ENCODE measurements at regions not wholly inside any gene's neighbourhood (a gene's known extent, or its start where the extent isn't known, plus 50 kb on each side); places are given as distances from the start of the nearest gene placed in this dataset.

GRCh38 chr16:9523994-9524393 is 432.6 kb downstream of the HAPSTR1 start:
- DNase-seq (ENCODE audit: low read depth), result no peak

- no peak for DNase-seq (ENCODE audit: low read depth)
Measured at GRCh38 chr16:9525037-9525436, 433.6 kb downstream of the HAPSTR1 start.

GRCh38 chr16:9526791-9527190 is 435.3 kb downstream of the HAPSTR1 start:
- DNase-seq (ENCODE audit: low read depth), result no peak

GRCh38 chr16:9527976-9528375 is 436.5 kb downstream of the HAPSTR1 start:
- DNase-seq (ENCODE audit: low read depth), result no peak

GRCh38 chr16:9528511-9529079 is 437.2 kb downstream of the HAPSTR1 start:
- DNase-seq (ENCODE audit: low read depth), result no peak

- DNase-seq (ENCODE audit: low read depth), result no peak
Measured at GRCh38 chr16:9533042-9533441, 441.6 kb downstream of the HAPSTR1 start.

- DNase-seq (ENCODE audit: low read depth), result no peak
Measured at GRCh38 chr16:9534759-9535158, 443.3 kb downstream of the HAPSTR1 start.

- no peak for DNase-seq (ENCODE audit: low read depth)
Measured at GRCh38 chr16:9536905-9537304, 445.5 kb downstream of the HAPSTR1 start.

- no peak for DNase-seq (ENCODE audit: low read depth)
Measured at GRCh38 chr16:9539346-9539745, 447.9 kb downstream of the HAPSTR1 start.

GRCh38 chr16:9541723-9542122 is 450.3 kb downstream of the HAPSTR1 start:
- no peak for DNase-seq (ENCODE audit: low read depth)

GRCh38 chr16:9542165-9542755 is 450.8 kb downstream of the HAPSTR1 start:
- no peak for DNase-seq (ENCODE audit: low read depth)

GRCh38 chr16:9545522-9546437 is 454.3 kb downstream of the HAPSTR1 start:
- DNase-seq (ENCODE audit: low read depth), result no peak

- DNase-seq (ENCODE audit: low read depth), result no peak
Measured at GRCh38 chr16:9546438-9546786, 455.0 kb downstream of the HAPSTR1 start.

GRCh38 chr16:9549487-9549886 is 458.0 kb downstream of the HAPSTR1 start:
- no peak for DNase-seq (ENCODE audit: low read depth)

- no peak for DNase-seq (ENCODE audit: low read depth)
Measured at GRCh38 chr16:9555051-9555450, 463.6 kb downstream of the HAPSTR1 start.

GRCh38 chr16:9556949-9557665 is 465.7 kb downstream of the HAPSTR1 start:
- no peak for DNase-seq (ENCODE audit: low read depth)

- no peak for DNase-seq (ENCODE audit: low read depth)
Measured at GRCh38 chr16:9557713-9558112, 466.3 kb downstream of the HAPSTR1 start.

- DNase-seq (ENCODE audit: low read depth), result no peak
Measured at GRCh38 chr16:9566099-9566498, 474.7 kb downstream of the HAPSTR1 start.

- DNase-seq (ENCODE audit: low read depth), result no peak
Measured at GRCh38 chr16:9567666-9568065, 476.2 kb downstream of the HAPSTR1 start.

GRCh38 chr16:9568261-9568660 is 476.8 kb downstream of the HAPSTR1 start:
- DNase-seq (ENCODE audit: low read depth), result no peak

GRCh38 chr16:9570521-9570920 is 479.1 kb downstream of the HAPSTR1 start:
- no peak for DNase-seq (ENCODE audit: low read depth)

GRCh38 chr16:9578459-9578858 is 487.0 kb downstream of the HAPSTR1 start:
- DNase-seq (ENCODE audit: low read depth), result no peak

- no peak for DNase-seq (ENCODE audit: low read depth)
Measured at GRCh38 chr16:9580025-9580424, 488.6 kb downstream of the HAPSTR1 start.

All from non-pigmented ciliary epithelial cell (primary cell).